ENCODE measurements at regions not wholly inside any gene's neighbourhood (a gene's known extent, or its start where the extent isn't known, plus 50 kb on each side); places are given as distances from the start of the nearest gene placed in this dataset.

GRCh38 chrY:7725791-7726460 is 814.4 kb upstream of the AMELY start:
- H3K4me3 ChIP-seq (replicated peaks in 1 of 3) = no peak overlapping the region
- 10 to 77% methylated on average over 2 to 4 of the region's 4 CpGs for WGBS, 2 donors
- intact Hi-C loops (cut with DNase I) = no loop called here

GRCh38 chrY:7723991-7724632 is 812.6 kb upstream of the AMELY start:
- WGBS, 2 donors = 0 to 14% methylated on average over 1 of the region's 1 CpG
- Histone ChIP-seq H3K4me3 (replicated peaks in 1 of 3) (no peak overlapping the region), H3K27me3 (no peaks in the 10 kb centered on the region), H3K9me3 (no peaks in the 10 kb centered on the region), H3K36me3 (no peaks in the 10 kb centered on the region), H3K4me1 (no peaks in the 10 kb centered on the region), H3K27ac (no peak overlapping the region)
- no peak for DNase-seq
- intact Hi-C loops (cut with DNase I) = no loop called here
- TF ChIP-seq POLR2A (IDR thresholded peaks at IDR 0.05) = no peak
- TF ChIP-seq, protein P1, sequence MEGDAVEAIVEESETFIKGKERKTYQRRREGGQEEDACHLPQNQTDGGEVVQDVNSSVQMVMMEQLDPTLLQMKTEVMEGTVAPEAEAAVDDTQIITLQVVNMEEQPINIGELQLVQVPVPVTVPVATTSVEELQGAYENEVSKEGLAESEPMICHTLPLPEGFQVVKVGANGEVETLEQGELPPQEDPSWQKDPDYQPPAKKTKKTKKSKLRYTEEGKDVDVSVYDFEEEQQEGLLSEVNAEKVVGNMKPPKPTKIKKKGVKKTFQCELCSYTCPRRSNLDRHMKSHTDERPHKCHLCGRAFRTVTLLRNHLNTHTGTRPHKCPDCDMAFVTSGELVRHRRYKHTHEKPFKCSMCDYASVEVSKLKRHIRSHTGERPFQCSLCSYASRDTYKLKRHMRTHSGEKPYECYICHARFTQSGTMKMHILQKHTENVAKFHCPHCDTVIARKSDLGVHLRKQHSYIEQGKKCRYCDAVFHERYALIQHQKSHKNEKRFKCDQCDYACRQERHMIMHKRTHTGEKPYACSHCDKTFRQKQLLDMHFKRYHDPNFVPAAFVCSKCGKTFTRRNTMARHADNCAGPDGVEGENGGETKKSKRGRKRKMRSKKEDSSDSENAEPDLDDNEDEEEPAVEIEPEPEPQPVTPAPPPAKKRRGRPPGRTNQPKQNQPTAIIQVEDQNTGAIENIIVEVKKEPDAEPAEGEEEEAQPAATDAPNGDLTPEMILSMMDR (IDR thresholded peaks at IDR 0.05) = no peak

More at GRCh38 chrY:7725791-7726460, 814.4 kb upstream of the AMELY start:
- Histone ChIP-seq H3K27me3 (no peaks in the 10 kb centered on the region), H3K9me3 (no peaks in the 10 kb centered on the region), H3K27ac (no peak overlapping the region), H3K4me1 (no peaks in the 10 kb centered on the region), H3K36me3 (no peaks in the 10 kb centered on the region)
- DNase-seq = no peak
- TF ChIP-seq, protein P1 (IDR thresholded peaks at IDR 0.05) = no peak
- TF ChIP-seq POLR2A (IDR thresholded peaks at IDR 0.05) = no peak

- Histone ChIP-seq H3K4me1 (no peaks in the 10 kb centered on the region), H3K27ac (no peak overlapping the region), H3K9me3 (no peaks in the 10 kb centered on the region), H3K4me3 (replicated peaks in 1 of 3) (no peak overlapping the region), H3K27me3 (no peaks in the 10 kb centered on the region), H3K36me3 (no peaks in the 10 kb centered on the region)
- intact Hi-C loops (cut with DNase I) = no loop called here
- DNase-seq = no peak
- WGBS, 2 donors = 39 to 66% methylated on average over 2 of the region's 2 CpGs
- TF ChIP-seq POLR2A (IDR thresholded peaks at IDR 0.05) = no peak
- TF ChIP-seq, protein P1 (IDR thresholded peaks at IDR 0.05) = no peak
These were observed 811.6 kb upstream of the AMELY start for GRCh38 chrY:7723127-7723526.

- no peak overlapping the region for H3K4me3 ChIP-seq (replicated peaks in 1 of 3)
- intact Hi-C loops (cut with DNase I) = no loop called here
- H3K9me3 ChIP-seq = no peaks in the 10 kb centered on the region
- DNase-seq = no peak
- H3K36me3 ChIP-seq = no peaks in the 10 kb centered on the region
- H3K27me3 ChIP-seq = no peaks in the 10 kb centered on the region
- TF ChIP-seq, protein P1 (IDR thresholded peaks at IDR 0.05) = no peak
- TF ChIP-seq POLR2A (IDR thresholded peaks at IDR 0.05) = no peak
- H3K4me1 ChIP-seq = no peaks in the 10 kb centered on the region
- H3K27ac ChIP-seq = no peak overlapping the region
These were observed 811.0 kb upstream of the AMELY start for GRCh38 chrY:7722566-7722965.

DNA sequence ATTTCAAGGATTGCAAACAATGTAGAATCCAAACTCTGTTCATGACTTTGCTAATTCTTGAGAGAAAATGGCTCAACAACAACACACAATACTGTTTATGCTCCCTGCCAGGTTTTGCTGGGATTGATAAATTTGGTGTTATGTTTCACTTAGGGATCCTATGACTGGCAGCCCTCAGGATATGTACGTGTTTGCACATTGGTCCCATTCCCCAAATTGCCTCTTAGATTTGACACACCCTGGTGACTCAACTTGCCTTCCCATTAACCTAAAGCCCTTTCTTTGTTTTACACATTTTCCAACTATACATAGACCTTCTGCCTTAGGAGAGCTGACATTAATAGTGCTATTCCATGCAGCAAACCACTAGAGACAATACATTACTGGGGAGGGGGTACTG is 809.4 kb upstream of the AMELY start:
- WGBS, 2 donors = 92 to 100% methylated on average over 1 of the region's 1 CpG
- no peak for TF ChIP-seq POLR2A (IDR thresholded peaks at IDR 0.05)
- TF ChIP-seq, protein P1 (IDR thresholded peaks at IDR 0.05) = no peak

More for the DNA sequence above, 809.4 kb upstream of the AMELY start:
- Histone ChIP-seq H3K36me3 (no peaks in the 10 kb centered on the region), H3K4me3 (replicated peaks in 1 of 3) (no peak overlapping the region), H3K4me1 (no peaks in the 10 kb centered on the region), H3K9me3 (no peaks in the 10 kb centered on the region), H3K27me3 (no peaks in the 10 kb centered on the region), H3K27ac (no peak overlapping the region)
- DNase-seq = no peak
- intact Hi-C loops (cut with DNase I) = no loop called here
